ENCODE measurements at regions not wholly inside any gene's neighbourhood (a gene's known extent, or its start where the extent isn't known, plus 50 kb on each side); places are given as distances from the start of the nearest gene placed in this dataset.

DNA sequence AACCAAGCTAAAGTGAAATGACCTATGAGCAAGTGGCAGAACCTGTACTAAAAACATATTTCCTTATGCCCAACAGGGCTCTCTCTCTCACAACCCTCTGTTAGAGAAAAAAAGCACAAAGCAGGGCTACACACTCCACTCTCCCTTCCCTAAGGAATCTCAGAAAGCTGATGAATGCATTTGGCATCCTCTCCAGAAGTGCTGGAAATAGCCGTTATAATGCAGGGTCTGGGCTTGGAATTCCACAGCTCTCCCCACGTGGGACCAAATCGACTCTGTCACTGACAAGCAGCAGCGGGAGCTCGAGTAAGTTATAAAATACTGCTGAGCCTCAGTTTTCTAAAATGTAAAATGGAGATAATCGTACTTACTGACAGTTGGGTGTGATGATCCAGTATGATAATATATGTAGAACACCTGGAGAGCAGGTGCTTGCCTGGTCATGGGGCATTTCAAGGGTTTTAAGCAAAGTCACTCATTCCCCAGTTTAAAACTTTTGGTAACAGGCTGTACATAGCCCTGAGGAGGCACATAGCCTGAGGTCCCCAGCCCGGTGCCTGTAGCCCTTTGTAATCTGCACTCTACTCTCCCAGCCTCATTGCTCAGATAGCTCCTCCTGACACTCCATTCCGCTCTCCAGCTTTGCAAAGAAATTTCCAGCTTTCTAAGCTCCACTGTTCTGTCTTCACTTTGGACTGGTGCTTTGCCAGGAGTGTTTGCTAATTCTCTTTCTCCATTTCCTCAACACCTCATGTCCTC, 175.6 kb upstream of the DAB1 start:
- Histone ChIP-seq H3K9me3 (no peaks in the 10 kb centered on the region), H3K27me3 (replicated peaks in 1 of 7) (no peaks in the 10 kb centered on the region), H3K4me3 (no peak overlapping the region), H3K27ac (no peak overlapping the region), H3K4me1 (no peaks in the 10 kb centered on the region), H3K36me3 (no peaks in the 10 kb centered on the region)
- TF ChIP-seq POLR2AphosphoS5 (IDR thresholded peaks at IDR 0.05), result no peak
- TF ChIP-seq POLR2A (IDR thresholded peaks at IDR 0.05), result no peak
- TF ChIP-seq, protein P1, sequence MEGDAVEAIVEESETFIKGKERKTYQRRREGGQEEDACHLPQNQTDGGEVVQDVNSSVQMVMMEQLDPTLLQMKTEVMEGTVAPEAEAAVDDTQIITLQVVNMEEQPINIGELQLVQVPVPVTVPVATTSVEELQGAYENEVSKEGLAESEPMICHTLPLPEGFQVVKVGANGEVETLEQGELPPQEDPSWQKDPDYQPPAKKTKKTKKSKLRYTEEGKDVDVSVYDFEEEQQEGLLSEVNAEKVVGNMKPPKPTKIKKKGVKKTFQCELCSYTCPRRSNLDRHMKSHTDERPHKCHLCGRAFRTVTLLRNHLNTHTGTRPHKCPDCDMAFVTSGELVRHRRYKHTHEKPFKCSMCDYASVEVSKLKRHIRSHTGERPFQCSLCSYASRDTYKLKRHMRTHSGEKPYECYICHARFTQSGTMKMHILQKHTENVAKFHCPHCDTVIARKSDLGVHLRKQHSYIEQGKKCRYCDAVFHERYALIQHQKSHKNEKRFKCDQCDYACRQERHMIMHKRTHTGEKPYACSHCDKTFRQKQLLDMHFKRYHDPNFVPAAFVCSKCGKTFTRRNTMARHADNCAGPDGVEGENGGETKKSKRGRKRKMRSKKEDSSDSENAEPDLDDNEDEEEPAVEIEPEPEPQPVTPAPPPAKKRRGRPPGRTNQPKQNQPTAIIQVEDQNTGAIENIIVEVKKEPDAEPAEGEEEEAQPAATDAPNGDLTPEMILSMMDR (IDR thresholded peaks at IDR 0.05 in 8 of 11, conservative IDR thresholded peaks at IDR 0.05 in 3 of 11), result no peak
- DNase-seq, result no peak
- intact Hi-C loops (cut with DNase I; ENCODE audit: low total_unique reads), result no loop called here
- 46 to 67% (median 49%) methylated on average over 8 of the region's 8 CpGs for WGBS, 5 donors

GRCh38 chr1:57597036-57597435, 173.2 kb upstream of the DAB1 start:
- WGBS, 5 donors, result 83 to 90% (median 89%) methylated on average over 4 of the region's 4 CpGs
- no peaks in the 10 kb centered on the region for H3K9me3 ChIP-seq
- no peaks in the 10 kb centered on the region for H3K36me3 ChIP-seq
- H3K4me1 ChIP-seq, result no peaks in the 10 kb centered on the region
- no peaks in the 10 kb centered on the region for H3K27me3 ChIP-seq (replicated peaks in 1 of 7)
- no peak overlapping the region for H3K4me3 ChIP-seq
- intact Hi-C loops (cut with DNase I; ENCODE audit: low total_unique reads), result no loop called here
- H3K27ac ChIP-seq, result no peak overlapping the region
- TF ChIP-seq POLR2A (IDR thresholded peaks at IDR 0.05) (no peak), POLR2AphosphoS5 (IDR thresholded peaks at IDR 0.05) (no peak)
- TF ChIP-seq, protein P1 (IDR thresholded peaks at IDR 0.05 in 8 of 11, conservative IDR thresholded peaks at IDR 0.05 in 3 of 11), result no peak
- no peak for DNase-seq

- no peak for DNase-seq
- TF ChIP-seq POLR2AphosphoS5 (IDR thresholded peaks at IDR 0.05) (no peak), POLR2A (IDR thresholded peaks at IDR 0.05) (no peak)
- TF ChIP-seq, protein P1 (IDR thresholded peaks at IDR 0.05 in 8 of 11, conservative IDR thresholded peaks at IDR 0.05 in 3 of 11), result no peak
- H3K4me1 ChIP-seq, result no peaks in the 10 kb centered on the region
- H3K27ac ChIP-seq, result no peak overlapping the region
- no peaks in the 10 kb centered on the region for H3K9me3 ChIP-seq
- intact Hi-C loops (cut with DNase I; ENCODE audit: low total_unique reads), result no loop called here
- no peaks in the 10 kb centered on the region for H3K36me3 ChIP-seq
- no peak overlapping the region for H3K4me3 ChIP-seq
- WGBS, 5 donors, result 79 to 96% (median 86%) methylated on average over 4 of the region's 4 CpGs
- no peaks in the 10 kb centered on the region for H3K27me3 ChIP-seq (replicated peaks in 1 of 7)
These were observed 170.1 kb upstream of the DAB1 start for GRCh38 chr1:57594002-57594401.

DNA sequence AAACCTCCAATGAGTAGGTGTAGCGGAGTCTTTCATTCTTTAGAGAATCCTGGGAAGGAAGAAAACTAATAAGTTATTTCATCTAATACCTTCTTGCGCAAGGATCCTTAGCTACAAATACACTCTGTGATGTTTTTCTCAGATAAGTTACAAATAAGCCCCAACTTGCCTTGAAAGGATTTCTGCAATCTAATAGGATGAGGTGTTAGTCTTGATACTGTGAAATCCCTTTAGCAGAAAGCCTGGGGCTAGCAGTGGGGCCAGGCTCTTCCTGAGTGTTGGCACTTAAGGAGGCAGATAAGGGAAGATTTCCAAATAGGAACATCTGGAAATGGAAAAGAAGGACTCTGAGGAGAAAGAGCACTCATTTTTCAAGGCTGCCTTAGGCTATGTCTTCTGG, 168.0 kb upstream of the DAB1 start:
- DNase-seq, result no peak
- Histone ChIP-seq H3K4me1 (no peaks in the 10 kb centered on the region), H3K9me3 (no peaks in the 10 kb centered on the region), H3K4me3 (no peak overlapping the region), H3K36me3 (no peaks in the 10 kb centered on the region), H3K27ac (no peak overlapping the region), H3K27me3 (replicated peaks in 1 of 7) (no peaks in the 10 kb centered on the region)
- 86 to 99% (median 95%) methylated on average over 2 of the region's 2 CpGs for WGBS, 5 donors
- intact Hi-C loops (cut with DNase I; ENCODE audit: low total_unique reads), result no loop called here
- no peak for TF ChIP-seq POLR2A (IDR thresholded peaks at IDR 0.05)
- TF ChIP-seq, protein P1 (IDR thresholded peaks at IDR 0.05 in 8 of 11, conservative IDR thresholded peaks at IDR 0.05 in 3 of 11), result no peak
- no peak for TF ChIP-seq POLR2AphosphoS5 (IDR thresholded peaks at IDR 0.05)

Measured in spleen (tissue), 11 donors.